ENCODE measurements at regions not wholly inside any gene's neighbourhood (a gene's known extent, or its start where the extent isn't known, plus 50 kb on each side); places are given as distances from the start of the nearest gene placed in this dataset.

DNA sequence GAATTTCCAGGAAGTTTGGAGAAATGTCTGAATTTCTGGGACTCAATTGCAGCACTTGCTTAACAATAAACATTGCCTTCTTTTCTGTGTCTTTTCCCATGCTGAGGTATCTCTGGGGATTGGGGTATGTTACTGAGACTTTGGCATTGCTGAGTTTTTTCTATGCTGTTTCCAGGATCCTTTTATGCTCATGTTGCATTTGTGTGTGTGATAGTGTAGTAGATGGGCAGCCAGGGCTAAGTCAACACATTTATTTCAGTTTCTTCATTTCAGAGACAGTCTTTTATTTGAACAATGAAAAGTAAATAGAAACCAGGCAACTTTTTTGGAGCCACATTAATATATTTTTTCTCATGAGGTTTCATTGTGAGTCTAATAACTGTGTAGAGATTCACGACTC is 1160.3 kb upstream of the TMEM132C start:
- Histone ChIP-seq H2BK12ac (ENCODE audit: low read depth, low read length) (no peak overlapping the region), H3K27me3 (replicated peaks in 1 of 4; ENCODE audit: control insufficient read depth in 3 of 4, extremely low read depth in 1 of 4, insufficient read depth in 3 of 4, low read length in 3 of 4) (no peaks in the 10 kb centered on the region), H3K4me3 (ENCODE audit: extremely low read depth in 1 of 4, insufficient read depth in 2 of 4, low read depth in 3 of 4, low read length in 4 of 4) (no peak overlapping the region), H2AK5ac (ENCODE audit: low read depth, low read length) (no peak overlapping the region), H3K14ac (ENCODE audit: insufficient read length) (no peak overlapping the region), H2BK5ac (ENCODE audit: low read depth, low read length) (no peak overlapping the region), H2BK15ac (ENCODE audit: low read length) (no peak overlapping the region), H2BK20ac (ENCODE audit: low read length) (no peak overlapping the region), H3K79me2 (ENCODE audit: control insufficient read depth in 1 of 2, insufficient read depth in 2 of 2, low read length in 2 of 2) (no peaks in the 10 kb centered on the region), H3K4me1 (replicated peaks in 1 of 4; ENCODE audit: control insufficient read depth in 3 of 4, insufficient read depth in 4 of 4, low read length in 3 of 4) (no peaks in the 10 kb centered on the region; a peak in 1 of 7 replicates), H3K23me2 (ENCODE audit: low read depth, low read length) (no peaks in the 10 kb centered on the region), H3K36me3 (ENCODE audit: control insufficient read depth in 2 of 4, insufficient read depth in 4 of 4, low read length in 3 of 4) (no peaks in the 10 kb centered on the region), H3K9me3 (ENCODE audit: insufficient read depth in 2 of 2, low read depth in 1 of 2, low read length in 1 of 2) (no peaks in the 10 kb centered on the region), H3K9ac (replicated peaks in 1 of 4; ENCODE audit: extremely low read depth in 1 of 4, low read depth in 3 of 4, low read length in 3 of 4) (no peak overlapping the region), H2AFZ (ENCODE audit: low read length) (no peak overlapping the region), H2BK120ac (replicated peaks; ENCODE audit: low read depth, low read length) (no peak overlapping the region), H3K23ac (ENCODE audit: insufficient read length) (no peak overlapping the region), H4K8ac (ENCODE audit: extremely low read depth, insufficient read depth, low read length) (no peak overlapping the region), H3K27ac (ENCODE audit: low read depth, low read length) (no peak overlapping the region), H3K4me2 (ENCODE audit: insufficient read depth in 1 of 2, low read depth in 2 of 2, low read length in 2 of 2) (no peak overlapping the region), H4K91ac (replicated peaks; ENCODE audit: insufficient read length, low read length) (no peak overlapping the region), H3K79me1 (ENCODE audit: low read depth, low read length) (no peaks in the 10 kb centered on the region), H4K5ac (ENCODE audit: insufficient read length, low read depth, low read length) (no peak overlapping the region), H3K18ac (ENCODE audit: extremely low read depth, low read length) (no peak overlapping the region), H4K20me1 (replicated peaks in 1 of 2; ENCODE audit: control insufficient read depth in 1 of 2, insufficient read depth in 2 of 2, low read length in 2 of 2) (no peaks in the 10 kb centered on the region), H3K4ac (replicated peaks; ENCODE audit: insufficient read length, low read depth, low read length) (no peak overlapping the region), H3K56ac (replicated peaks; ENCODE audit: insufficient read length, low read depth, low read length) (no peak overlapping the region)
- CTCF ChIA-PET (ENCODE audit: partially characterized antibody): interaction anchor here (0.6 to 3.6 kb wide), 12 partner anchors 11 to 1036 kb away, joined by 3 to 43 read pairs (median 5); no protein-coding TSS in a partner anchor
- no peak for TF ChIP-seq CTCF (IDR thresholded peaks at IDR 0.05; ENCODE audit: control extremely low read depth in 1 of 3, insufficient read depth in 1 of 3, low read depth in 1 of 3, low read length in 3 of 3)
- TF ChIP-seq HDAC6 (IDR thresholded peaks at IDR 0.05; ENCODE audit: low read depth, low read length): no peak
- WGBS, 2 experiments (ENCODE audit: extremely low coverage in 1 of 2, insufficient coverage in 1 of 2, insufficient read length in 1 of 2, insufficient replicate concordance in 2 of 2, low coverage in 1 of 2, low lambda C conversion rate in 2 of 2, missing lambda C conversion rate in 1 of 2): 94% methylated on average over 1 of the region's 1 CpG; no CpG with 5 or more reads in 1 of the 2 experiments
- FAIRE-seq (no peak), DNase-seq (ENCODE audit: low read depth in 1 of 2, low spot score in 2 of 2) (no peak)
- POLR2A ChIA-PET (ENCODE audit: partially characterized antibody): no interaction called here
